ENCODE measurements at regions not wholly inside any gene's neighbourhood (a gene's known extent, or its start where the extent isn't known, plus 50 kb on each side); places are given as distances from the start of the nearest gene placed in this dataset.
A peak's percentile ranks its signal among the peaks of the same experiment; 100 is the strongest.

DNA sequence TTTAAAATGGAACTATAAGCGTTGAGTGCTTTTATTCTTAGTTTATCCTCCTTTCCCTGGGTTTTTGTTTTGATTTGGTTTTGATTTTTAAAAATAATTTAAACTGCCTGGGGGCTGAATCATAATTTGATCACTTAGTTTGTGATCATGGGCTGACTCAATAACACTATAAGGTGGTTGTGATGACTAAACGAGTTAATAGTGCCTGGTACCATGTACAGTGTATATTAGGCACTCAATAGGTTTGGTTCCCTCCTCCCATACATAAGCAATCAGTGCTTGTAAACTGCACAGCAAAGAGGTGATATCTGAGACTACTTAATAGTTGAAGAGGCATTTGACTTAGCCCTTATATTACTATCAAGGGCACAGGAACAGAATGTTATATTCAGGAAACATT, 200.9 kb upstream of the RFC3 start:
- peaks cover 22% of the 10 kb centered on the region for H3K4me1 ChIP-seq (ENCODE audit: control insufficient read depth, insufficient read depth, low read length)
- H3K27ac ChIP-seq (ENCODE audit: low read depth, low read length): no peak overlapping the region
- H3K36me3 ChIP-seq (ENCODE audit: control insufficient read depth, insufficient read depth, low read length): no peaks in the 10 kb centered on the region
- WGBS (ENCODE audit: insufficient coverage): no CpG with 5 or more reads among the region's 2 CpGs
- H3K9me3 ChIP-seq (ENCODE audit: control insufficient read depth, insufficient read depth, low read length): no peaks in the 10 kb centered on the region
- no peak overlapping the region for H3K4me3 ChIP-seq (ENCODE audit: low read depth, low read length)
- no peak for DNase-seq (ENCODE audit: low read depth in 4 of 6, low spot score in 6 of 6)
- no peaks in the 10 kb centered on the region for H3K27me3 ChIP-seq (ENCODE audit: control insufficient read depth, insufficient read depth, low read length)

DNA sequence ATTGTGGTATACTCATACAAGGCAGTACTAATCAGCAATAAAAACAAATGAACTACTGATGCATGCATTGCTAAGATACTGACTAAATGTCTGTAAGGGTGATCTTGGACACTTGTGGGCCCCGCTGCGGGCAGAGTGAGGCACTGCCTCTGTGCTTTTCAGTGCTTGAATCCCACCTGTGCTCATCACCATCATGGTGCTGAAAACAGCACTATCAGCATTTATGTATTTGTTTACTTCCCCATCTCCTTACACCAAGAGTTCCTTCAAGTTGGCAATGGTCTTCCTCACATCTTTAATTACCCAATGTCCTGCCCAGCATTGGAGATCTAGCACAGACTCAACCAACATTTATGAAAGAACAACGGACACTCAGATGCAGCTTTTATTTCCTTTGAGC, 193.7 kb upstream of the RFC3 start:
- Histone ChIP-seq H3K36me3 (ENCODE audit: control insufficient read depth, insufficient read depth, low read length) (no peaks in the 10 kb centered on the region), H3K9me3 (ENCODE audit: control insufficient read depth, insufficient read depth, low read length) (no peaks in the 10 kb centered on the region), H3K4me1 (ENCODE audit: control insufficient read depth, insufficient read depth, low read length) (peaks cover 2% of the 10 kb centered on the region), H3K27me3 (ENCODE audit: control insufficient read depth, insufficient read depth, low read length) (no peaks in the 10 kb centered on the region), H3K4me3 (ENCODE audit: low read depth, low read length) (no peak overlapping the region), H3K27ac (ENCODE audit: low read depth, low read length) (no peak overlapping the region)
- DNase-seq (ENCODE audit: low read depth in 4 of 6, low spot score in 6 of 6): no peak
- 61% methylated on average over 3 of the region's 3 CpGs for WGBS (ENCODE audit: insufficient coverage)

DNA sequence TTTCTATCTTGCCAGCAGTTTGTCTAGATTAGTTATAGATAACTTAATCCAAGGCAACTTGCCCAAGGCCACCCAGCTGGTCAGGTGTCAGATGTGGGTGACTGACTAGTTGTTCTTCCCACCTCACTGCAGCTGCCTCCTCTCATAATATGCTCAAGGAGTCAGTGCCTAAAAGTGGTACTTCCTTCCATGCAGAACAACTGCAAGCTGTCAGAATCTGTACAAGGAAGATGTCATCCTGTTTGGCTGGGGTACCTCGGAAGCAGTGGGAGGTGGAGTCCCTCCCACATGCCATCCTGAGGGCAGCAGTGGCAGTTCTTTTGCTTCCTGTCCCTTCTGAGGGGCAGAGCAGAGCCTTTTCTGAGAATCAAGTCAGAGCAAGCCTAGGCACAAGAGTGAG, 193.2 kb upstream of the RFC3 start:
- no peak overlapping the region for H3K27ac ChIP-seq (ENCODE audit: low read depth, low read length)
- 100% methylated on average over 1 of the region's 1 CpG for WGBS (ENCODE audit: insufficient coverage)
- no peak overlapping the region for H3K4me3 ChIP-seq (ENCODE audit: low read depth, low read length)
- no peaks in the 10 kb centered on the region for H3K36me3 ChIP-seq (ENCODE audit: control insufficient read depth, insufficient read depth, low read length)
- no peaks in the 10 kb centered on the region for H3K27me3 ChIP-seq (ENCODE audit: control insufficient read depth, insufficient read depth, low read length)
- H3K9me3 ChIP-seq (ENCODE audit: control insufficient read depth, insufficient read depth, low read length): no peaks in the 10 kb centered on the region
- DNase-seq (ENCODE audit: low read depth in 4 of 6, low spot score in 6 of 6): no peak
- H3K4me1 ChIP-seq (ENCODE audit: control insufficient read depth, insufficient read depth, low read length): peaks cover 2% of the 10 kb centered on the region

DNA sequence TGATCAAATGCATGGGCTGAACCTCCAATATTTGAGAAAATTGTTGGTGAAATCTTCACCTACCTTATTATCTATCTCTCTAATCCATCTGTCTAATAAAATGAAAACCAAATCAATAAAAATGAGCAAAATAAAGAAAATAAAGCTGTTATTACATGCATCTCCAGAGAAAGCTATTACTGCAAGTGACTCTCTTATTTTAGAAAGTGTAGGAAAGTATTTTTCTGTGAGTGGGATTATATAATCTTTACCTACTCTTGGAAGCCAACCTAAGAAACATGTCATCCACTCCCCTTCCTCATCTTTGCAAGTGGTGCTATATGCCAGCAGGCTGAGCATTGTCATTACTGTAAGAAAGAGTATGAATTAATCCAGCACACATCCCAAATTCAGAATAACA, 191.5 kb upstream of the RFC3 start:
- no peak for DNase-seq (ENCODE audit: low read depth in 4 of 6, low spot score in 6 of 6)
- no peak overlapping the region for H3K27ac ChIP-seq (ENCODE audit: low read depth, low read length)
- H3K4me1 ChIP-seq (ENCODE audit: control insufficient read depth, insufficient read depth, low read length): peaks cover 2% of the 10 kb centered on the region
- no peaks in the 10 kb centered on the region for H3K27me3 ChIP-seq (ENCODE audit: control insufficient read depth, insufficient read depth, low read length)
- no peaks in the 10 kb centered on the region for H3K36me3 ChIP-seq (ENCODE audit: control insufficient read depth, insufficient read depth, low read length)
- no peak overlapping the region for H3K4me3 ChIP-seq (ENCODE audit: low read depth, low read length)
- no peaks in the 10 kb centered on the region for H3K9me3 ChIP-seq (ENCODE audit: control insufficient read depth, insufficient read depth, low read length)

DNA sequence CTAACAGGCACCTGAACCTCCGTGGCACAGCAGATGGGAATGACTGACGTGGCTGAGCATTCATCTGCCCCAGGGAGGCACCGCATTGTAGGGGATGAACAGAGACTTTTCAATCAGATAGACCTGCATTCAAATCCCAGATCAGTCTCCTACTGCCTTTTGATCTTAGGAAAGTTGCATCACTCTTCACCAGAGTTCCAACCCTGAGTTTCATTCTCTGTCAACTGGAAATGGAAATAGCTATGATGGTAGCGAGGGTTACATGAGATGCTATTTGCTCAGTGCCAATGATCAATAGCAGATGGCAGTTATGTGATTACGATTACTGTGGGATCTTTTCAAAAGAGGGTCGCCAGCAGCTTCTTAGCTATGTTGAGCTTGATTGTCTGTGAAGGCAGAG, 189.3 kb upstream of the RFC3 start:
- Histone ChIP-seq H3K4me1 (ENCODE audit: control insufficient read depth, insufficient read depth, low read length) (peaks cover 2% of the 10 kb centered on the region), H3K4me3 (ENCODE audit: low read depth, low read length) (no peak overlapping the region), H3K27me3 (ENCODE audit: control insufficient read depth, insufficient read depth, low read length) (no peaks in the 10 kb centered on the region), H3K9me3 (ENCODE audit: control insufficient read depth, insufficient read depth, low read length) (no peaks in the 10 kb centered on the region), H3K27ac (ENCODE audit: low read depth, low read length) (no peak overlapping the region), H3K36me3 (ENCODE audit: control insufficient read depth, insufficient read depth, low read length) (no peaks in the 10 kb centered on the region)
- DNase-seq (ENCODE audit: low read depth in 4 of 6, low spot score in 6 of 6): no peak
- 73% methylated on average over 3 of the region's 6 CpGs for WGBS (ENCODE audit: insufficient coverage)

DNA sequence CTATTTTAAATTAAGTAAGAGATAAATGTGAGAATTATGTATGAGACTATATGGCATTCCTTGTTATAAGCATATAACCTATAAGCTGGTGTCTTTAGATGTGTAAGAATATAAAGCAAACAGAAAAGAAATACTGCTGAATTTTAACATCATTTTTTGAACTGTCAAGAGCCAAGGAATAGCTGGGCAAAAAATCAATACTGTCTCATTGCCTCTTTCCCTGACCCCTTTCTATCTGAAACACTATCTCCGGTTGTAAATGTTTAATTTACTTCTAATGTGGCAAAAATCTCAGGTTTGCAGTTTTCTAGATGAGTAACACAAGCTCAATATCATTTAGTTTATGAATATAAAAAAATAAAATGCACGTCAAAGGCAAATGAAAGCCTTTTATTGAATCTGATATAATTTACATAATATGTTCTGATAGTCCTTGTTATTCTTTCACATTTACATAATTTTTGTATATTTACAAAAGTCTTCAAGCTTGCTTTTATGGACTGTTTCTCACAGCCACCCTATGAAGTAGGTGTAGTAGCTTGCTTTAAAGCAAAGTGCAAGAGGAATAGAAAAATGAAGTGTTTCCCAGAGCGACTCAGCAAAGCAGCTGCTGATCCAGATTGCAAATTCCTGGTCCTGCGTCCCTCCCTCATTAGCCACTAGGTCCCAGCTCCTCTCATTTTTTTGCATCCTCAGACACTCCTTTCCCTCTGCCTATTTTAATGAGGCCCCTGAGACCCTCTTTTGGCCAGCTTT, 188.2 kb upstream of the RFC3 start:
- 44% methylated on average over 1 of the region's 4 CpGs for WGBS (ENCODE audit: insufficient coverage)
- H3K4me3 ChIP-seq (ENCODE audit: low read depth, low read length): no peak overlapping the region
- H3K36me3 ChIP-seq (ENCODE audit: control insufficient read depth, insufficient read depth, low read length): no peaks in the 10 kb centered on the region
- peak in 1 of 6 donors; percentile 70 for DNase-seq (ENCODE audit: low read depth in 4 of 6, low spot score in 6 of 6)
- no peaks in the 10 kb centered on the region for H3K27me3 ChIP-seq (ENCODE audit: control insufficient read depth, insufficient read depth, low read length)
- H3K4me1 ChIP-seq (ENCODE audit: control insufficient read depth, insufficient read depth, low read length): peaks cover 4% of the 10 kb centered on the region
- no peaks in the 10 kb centered on the region for H3K9me3 ChIP-seq (ENCODE audit: control insufficient read depth, insufficient read depth, low read length)
- H3K27ac ChIP-seq (ENCODE audit: low read depth, low read length): no peak overlapping the region

DNA sequence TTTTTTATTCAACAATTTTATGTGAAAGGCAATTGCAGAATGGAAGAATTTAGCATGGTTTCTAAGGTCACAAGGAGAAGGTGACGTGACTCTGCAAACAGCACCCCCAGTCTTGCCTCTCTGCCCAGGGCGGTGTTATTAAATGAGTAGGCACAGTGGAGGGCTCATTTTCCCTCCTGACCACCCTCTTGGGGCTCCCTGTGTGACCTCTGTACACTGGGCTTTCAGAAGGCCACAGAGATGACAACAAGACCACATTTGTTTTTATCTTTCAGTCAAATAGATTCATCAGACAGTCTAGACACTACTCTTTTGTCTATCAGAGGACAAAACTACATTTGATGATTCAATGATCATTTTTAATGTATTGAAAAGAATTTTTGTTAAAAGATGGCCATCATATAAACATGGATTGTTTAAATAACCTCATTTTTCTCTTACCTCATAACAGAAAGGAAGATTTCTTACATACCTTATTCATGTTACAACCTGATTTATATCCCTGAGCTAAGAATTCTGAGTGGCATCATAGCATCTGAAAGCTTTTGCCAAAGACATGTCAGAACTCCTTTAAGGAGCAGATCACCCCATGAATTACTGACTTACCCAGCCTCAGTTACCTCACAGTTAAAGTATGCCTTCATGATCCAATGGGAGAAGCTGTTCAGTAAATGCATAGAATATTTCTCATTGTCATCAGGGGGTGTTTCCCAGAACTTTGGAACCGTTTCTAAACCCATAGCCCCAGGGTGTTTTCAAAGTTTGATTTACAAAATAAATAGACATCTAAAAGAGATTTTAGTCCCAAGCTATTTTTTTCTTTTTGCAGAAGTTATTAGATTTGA, 184.0 kb upstream of the RFC3 start:
- peaks cover 10% of the 10 kb centered on the region for H3K4me1 ChIP-seq (ENCODE audit: control insufficient read depth, insufficient read depth, low read length)
- H3K27me3 ChIP-seq (ENCODE audit: control insufficient read depth, insufficient read depth, low read length): no peaks in the 10 kb centered on the region
- H3K27ac ChIP-seq (ENCODE audit: low read depth, low read length): peak overlapping the region; percentile 62
- H3K9me3 ChIP-seq (ENCODE audit: control insufficient read depth, insufficient read depth, low read length): no peaks in the 10 kb centered on the region
- no CpG with 5 or more reads among the region's 3 CpGs for WGBS (ENCODE audit: insufficient coverage)
- H3K4me3 ChIP-seq (ENCODE audit: low read depth, low read length): no peak overlapping the region
- peak in 1 of 6 donors; percentile 31 for DNase-seq (ENCODE audit: low read depth in 4 of 6, low spot score in 6 of 6)
- no peaks in the 10 kb centered on the region for H3K36me3 ChIP-seq (ENCODE audit: control insufficient read depth, insufficient read depth, low read length)

DNA sequence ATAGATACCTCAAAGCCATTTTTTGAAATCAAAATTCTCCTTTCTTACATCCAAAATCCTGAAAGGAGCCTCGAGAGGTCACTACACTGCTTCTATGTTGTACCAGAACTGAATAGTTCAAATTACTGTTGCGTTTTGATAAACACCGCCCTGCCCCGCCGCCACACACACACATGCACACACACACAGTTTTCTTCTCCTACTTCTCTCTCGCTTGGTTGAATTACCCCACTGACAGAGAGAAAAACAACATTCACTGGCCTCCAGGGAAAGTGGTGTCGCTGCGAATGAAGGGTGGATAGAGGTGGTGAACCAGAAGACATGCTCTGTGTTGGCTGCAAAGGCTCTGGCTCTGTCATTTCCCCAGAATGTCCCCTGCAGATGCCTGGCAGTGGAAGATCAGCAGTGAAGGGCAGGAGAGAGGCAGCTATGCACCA, 183.4 kb upstream of the RFC3 start:
- Histone ChIP-seq H3K36me3 (ENCODE audit: control insufficient read depth, insufficient read depth, low read length) (no peaks in the 10 kb centered on the region), H3K27me3 (ENCODE audit: control insufficient read depth, insufficient read depth, low read length) (no peaks in the 10 kb centered on the region), H3K27ac (ENCODE audit: low read depth, low read length) (peak overlapping the region; percentile 78), H3K9me3 (ENCODE audit: control insufficient read depth, insufficient read depth, low read length) (no peaks in the 10 kb centered on the region), H3K4me3 (ENCODE audit: low read depth, low read length) (no peak overlapping the region), H3K4me1 (ENCODE audit: control insufficient read depth, insufficient read depth, low read length) (peaks cover 10% of the 10 kb centered on the region)
- WGBS (ENCODE audit: insufficient coverage): 55% methylated on average over 3 of the region's 8 CpGs
- DNase-seq (ENCODE audit: low read depth in 4 of 6, low spot score in 6 of 6): peak in 1 of 6 donors; percentile 36

DNA sequence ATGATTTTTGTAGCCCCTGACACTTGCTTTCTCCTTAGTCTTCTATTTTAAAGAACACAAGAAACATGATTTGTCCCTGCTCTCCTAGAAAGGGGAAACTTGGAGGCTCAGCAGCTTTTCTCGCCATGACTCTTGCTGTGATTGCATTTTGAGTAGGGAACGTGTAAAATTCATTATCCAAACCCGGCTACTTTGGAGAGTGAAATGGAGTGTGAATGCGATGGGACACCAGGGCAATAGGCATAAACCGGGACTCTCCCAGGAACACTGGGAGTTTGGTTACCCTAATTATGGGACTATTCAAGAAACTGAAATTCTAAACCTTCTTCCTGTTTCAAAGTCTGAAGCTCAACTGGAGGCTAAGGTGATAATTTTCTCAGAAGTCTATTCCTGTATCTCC, 181.7 kb upstream of the RFC3 start:
- peaks cover 10% of the 10 kb centered on the region for H3K4me1 ChIP-seq (ENCODE audit: control insufficient read depth, insufficient read depth, low read length)
- no peak overlapping the region for H3K4me3 ChIP-seq (ENCODE audit: low read depth, low read length)
- H3K27me3 ChIP-seq (ENCODE audit: control insufficient read depth, insufficient read depth, low read length): no peaks in the 10 kb centered on the region
- WGBS (ENCODE audit: insufficient coverage): 38% methylated on average over 3 of the region's 5 CpGs
- no peak overlapping the region for H3K27ac ChIP-seq (ENCODE audit: low read depth, low read length)
- peak in 1 of 6 donors; percentile 58 for DNase-seq (ENCODE audit: low read depth in 4 of 6, low spot score in 6 of 6)
- no peaks in the 10 kb centered on the region for H3K36me3 ChIP-seq (ENCODE audit: control insufficient read depth, insufficient read depth, low read length)
- no peaks in the 10 kb centered on the region for H3K9me3 ChIP-seq (ENCODE audit: control insufficient read depth, insufficient read depth, low read length)
